GM10266 (cell line): ENCODE measurements at regions not wholly inside any gene's neighbourhood (a gene's known extent, or its start where the extent isn't known, plus 50 kb on each side); places are given as distances from the start of the nearest gene placed in this dataset.
"Not testable (repeated sequence)": the region's sequence is repeated elsewhere in the genome, so short reads cannot be mapped to it uniquely, and the experiment has no call there.

Source experiments
- DNase-seq: peaks from one replicate; pipeline ENCODE4 v3.0.0; 2012; ENCODE audit errors: extremely low spot score
- TF ChIP-seq, protein P1 (sequence below): IDR thresholded peaks from 2 replicates; pipeline ENCODE4 v1.5.1; 2012; ENCODE audit warnings: mild to moderate bottlenecking, low read depth; ENCODE audit not compliant: control insufficient read depth, insufficient read depth; ENCODE audit errors: missing control alignments

DNA sequence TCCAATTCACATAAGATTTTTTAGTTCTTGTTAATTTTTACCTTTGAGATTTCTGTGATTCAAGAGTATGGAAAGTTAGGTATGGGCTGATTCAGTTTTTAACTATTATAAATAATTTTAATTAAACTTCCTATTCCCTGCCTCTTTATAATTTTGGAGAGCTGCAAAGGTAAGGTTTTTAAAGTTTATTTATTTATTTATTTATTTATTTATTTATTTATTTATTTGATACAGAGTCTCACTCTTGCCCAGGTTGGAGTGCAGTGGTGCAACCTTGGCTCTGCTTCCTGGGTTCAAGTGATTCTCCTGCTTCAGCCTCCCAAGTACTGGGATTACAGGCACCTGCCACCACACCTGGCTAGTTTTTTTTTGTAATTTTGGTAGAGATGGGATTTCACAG lies 215.5 kb upstream of the FIGN start:
- TF ChIP-seq, protein P1, sequence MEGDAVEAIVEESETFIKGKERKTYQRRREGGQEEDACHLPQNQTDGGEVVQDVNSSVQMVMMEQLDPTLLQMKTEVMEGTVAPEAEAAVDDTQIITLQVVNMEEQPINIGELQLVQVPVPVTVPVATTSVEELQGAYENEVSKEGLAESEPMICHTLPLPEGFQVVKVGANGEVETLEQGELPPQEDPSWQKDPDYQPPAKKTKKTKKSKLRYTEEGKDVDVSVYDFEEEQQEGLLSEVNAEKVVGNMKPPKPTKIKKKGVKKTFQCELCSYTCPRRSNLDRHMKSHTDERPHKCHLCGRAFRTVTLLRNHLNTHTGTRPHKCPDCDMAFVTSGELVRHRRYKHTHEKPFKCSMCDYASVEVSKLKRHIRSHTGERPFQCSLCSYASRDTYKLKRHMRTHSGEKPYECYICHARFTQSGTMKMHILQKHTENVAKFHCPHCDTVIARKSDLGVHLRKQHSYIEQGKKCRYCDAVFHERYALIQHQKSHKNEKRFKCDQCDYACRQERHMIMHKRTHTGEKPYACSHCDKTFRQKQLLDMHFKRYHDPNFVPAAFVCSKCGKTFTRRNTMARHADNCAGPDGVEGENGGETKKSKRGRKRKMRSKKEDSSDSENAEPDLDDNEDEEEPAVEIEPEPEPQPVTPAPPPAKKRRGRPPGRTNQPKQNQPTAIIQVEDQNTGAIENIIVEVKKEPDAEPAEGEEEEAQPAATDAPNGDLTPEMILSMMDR: no peak
- no peak for DNase-seq

GRCh38 chr2:163949693-163950092 lies 213.9 kb upstream of the FIGN start:
- TF ChIP-seq, protein P1: no peak
- DNase-seq: no peak

DNA sequence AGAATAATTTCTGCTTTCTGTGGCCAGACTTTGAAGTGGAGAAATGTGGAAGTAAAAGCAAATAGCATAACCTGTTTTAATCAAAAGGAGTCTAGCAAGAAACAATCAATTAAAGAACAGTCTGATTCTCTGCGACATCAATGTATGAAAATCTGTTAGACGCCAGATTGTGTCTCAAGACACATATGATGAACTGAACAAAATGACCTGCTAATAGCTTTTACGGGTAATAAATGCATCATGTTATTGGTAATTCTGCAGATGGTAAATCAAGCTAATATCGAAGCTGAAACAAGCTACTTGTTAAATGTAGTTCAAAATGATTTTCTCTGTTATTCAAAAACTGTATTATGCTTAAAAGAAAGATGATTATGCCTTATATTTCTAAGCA lies 208.5 kb upstream of the FIGN start:
- TF ChIP-seq, protein P1: no peak
- no peak for DNase-seq

DNA sequence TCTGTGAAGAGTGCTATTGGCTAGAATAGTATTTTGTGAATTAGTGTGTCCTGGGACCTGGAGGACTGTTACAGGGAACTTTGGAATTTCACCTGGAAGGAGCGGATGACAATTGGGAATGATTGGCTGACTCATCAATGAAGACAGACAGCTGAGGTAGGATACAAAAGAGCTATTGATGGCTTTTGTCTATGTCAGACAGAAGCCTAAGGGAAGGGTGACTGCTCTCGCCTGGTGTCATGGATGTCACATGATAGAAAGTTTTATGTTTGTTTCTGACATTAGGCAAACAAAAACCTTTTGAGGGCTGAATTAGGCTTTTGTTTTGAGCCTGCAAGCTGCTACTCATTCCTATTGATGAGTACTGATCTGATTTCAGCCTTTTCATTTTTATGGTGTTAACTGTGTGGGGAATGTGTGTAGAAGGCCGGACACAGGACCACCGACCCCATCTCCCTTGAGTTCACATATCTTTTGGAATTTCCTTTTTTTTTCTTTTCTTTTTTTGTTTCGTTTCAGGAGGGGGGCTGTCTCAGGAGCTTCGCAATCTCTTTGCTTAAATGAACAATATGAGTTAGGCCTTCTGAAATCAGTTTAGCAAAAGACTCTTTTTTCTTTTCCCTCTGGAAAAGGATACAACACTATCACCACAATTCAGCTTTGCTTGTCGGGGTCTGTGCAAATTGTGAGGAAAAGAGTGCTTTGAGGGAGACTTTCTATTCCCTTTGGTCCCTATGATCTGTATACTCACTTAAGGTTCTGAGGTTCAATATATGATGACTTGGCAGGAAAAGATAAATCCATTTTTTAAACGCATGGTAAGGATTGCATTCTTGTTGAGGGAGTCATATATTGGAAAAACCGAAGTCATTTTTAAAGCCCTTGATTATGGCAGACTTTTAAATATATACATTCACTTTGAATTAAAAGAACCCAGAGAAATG lies 207.9 kb upstream of the FIGN start:
- DNase-seq: no peak

GRCh38 chr2:163934131-163934530 lies 198.3 kb upstream of the FIGN start:
- TF ChIP-seq, protein P1: no peak
- DNase-seq: no peak

More for the DNA sequence above, 207.9 kb upstream of the FIGN start:
- TF ChIP-seq, protein P1: no peak

DNA sequence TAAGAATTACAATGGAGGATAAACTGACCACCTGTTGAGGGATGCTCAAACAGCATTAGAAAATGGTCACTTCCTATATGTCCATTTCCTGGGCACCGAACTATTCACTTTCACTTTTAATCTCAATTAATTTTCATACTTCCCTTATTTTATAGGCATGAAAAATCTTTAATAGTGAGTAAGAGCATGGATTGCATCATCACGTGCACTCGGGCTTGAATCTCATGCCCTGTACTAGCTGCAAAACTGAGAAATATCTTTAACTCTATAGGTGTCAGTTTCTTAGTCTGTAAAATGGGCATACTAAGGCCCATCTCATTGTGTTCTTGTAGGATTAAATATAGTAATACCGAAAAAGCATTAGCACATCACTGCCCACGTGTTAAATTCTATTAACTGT lies 183.9 kb upstream of the FIGN start:
- DNase-seq: no peak
- TF ChIP-seq, protein P1: no peak

DNA sequence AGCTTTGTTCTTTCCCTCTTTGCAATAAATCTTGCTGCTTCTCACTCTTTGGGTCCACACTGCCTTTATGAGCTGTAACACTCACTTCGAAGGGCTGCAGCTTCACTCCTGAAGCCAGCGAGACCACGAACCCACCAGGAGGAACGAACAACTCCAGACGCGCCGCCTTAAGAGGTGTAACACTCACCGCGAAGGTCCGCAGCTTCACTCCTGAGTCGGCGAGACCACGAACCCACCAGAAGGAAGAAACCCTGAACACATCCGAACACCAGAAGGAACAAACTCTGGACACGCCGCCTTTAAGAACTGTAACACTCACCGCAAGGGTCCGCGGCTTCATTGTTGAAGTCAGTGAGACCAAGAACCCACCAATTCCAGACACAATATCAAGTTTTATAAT lies 178.7 kb upstream of the FIGN start:
- not testable (repeated sequence) for DNase-seq

DNA sequence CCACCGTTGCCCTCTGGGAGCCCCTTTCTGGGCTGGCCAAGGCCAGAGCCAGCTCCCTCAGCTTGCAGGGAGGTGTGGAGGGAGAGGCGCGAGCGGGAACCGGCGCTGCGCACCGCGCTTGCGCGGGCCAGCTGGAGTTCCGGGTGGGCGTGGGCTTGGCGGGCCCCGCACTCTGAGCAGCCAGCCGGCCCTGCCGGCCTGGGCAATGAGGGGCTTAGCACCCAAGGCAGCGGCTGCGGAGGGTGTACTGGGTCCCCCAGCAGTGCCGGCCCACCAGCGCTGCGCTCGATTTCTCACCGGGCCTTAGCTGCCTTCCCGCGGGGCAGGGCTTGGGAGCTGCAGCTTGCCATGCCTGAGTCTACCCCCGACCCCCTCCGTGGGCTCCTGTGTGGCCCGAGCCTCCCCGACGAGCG lies 177.7 kb upstream of the FIGN start:
- not testable (repeated sequence) for DNase-seq
